Omental fat pad (tissue), 3 donors: ENCODE measurements at regions not wholly inside any gene's neighbourhood (a gene's known extent, or its start where the extent isn't known, plus 50 kb on each side); places are given as distances from the start of the nearest gene placed in this dataset.

Experiments
- ATAC-seq: fragments of 150-250 bp; one replicate; pipeline ENCODE4 v1.9.1; 2016; ENCODE audit warnings: mild to moderate bottlenecking, moderate library complexity; ENCODE audit not compliant: low FRiP score
- DNase-seq: peaks from one replicate; pipeline ENCODE4 v3.0.0-alpha.2; 2019; ENCODE audit warnings: low spot score
- CTCF ChIP-seq, 3 donors: fragments of 450-650 bp; IDR thresholded peaks; one replicate each; pipeline ENCODE4 v1.5.1; 2016 to 2017; ENCODE audit warnings: antibody characterized with exemption in 3 of 3, mild to moderate bottlenecking in 3 of 3, moderate library complexity in 2 of 3

GRCh38 chr12:132386926-132387497 is 57.6 kb upstream of the GALNT9 start:
- DNase-seq (no peak), ATAC-seq (no peak)
- no peak for TF ChIP-seq CTCF (IDR thresholded peaks at IDR 0.05)

GRCh38 chr12:132385923-132386751 is 56.7 kb upstream of the GALNT9 start:
- ATAC-seq, result no peak
- no peak for DNase-seq
- no peak for TF ChIP-seq CTCF (IDR thresholded peaks at IDR 0.05)

GRCh38 chr12:132384916-132385774 is 55.8 kb upstream of the GALNT9 start:
- no peak for DNase-seq
- no peak for TF ChIP-seq CTCF (IDR thresholded peaks at IDR 0.05)
- ATAC-seq, result no peak

DNA sequence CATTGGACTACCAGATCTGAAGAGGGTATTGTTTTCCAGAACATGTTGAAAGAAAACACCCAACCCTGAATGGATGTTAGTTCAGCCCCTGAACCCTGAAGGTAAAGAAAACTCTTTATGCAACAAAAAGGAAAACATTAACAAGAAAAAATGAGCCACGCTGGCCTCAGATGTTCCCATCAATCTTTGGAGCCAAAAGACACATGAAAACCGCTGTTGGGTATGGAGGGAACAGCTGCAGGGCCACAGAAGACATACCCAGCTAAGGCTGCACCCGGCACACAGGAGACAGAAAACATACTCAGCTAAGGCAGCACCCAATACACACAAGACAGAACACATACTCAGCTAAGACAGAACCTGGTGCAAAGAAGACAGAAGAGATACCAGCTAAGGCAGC is 51.3 kb upstream of the GALNT9 start:
- no peak for DNase-seq
- no peak for ATAC-seq
- TF ChIP-seq CTCF (IDR thresholded peaks at IDR 0.05), result no peak

- ATAC-seq (no peak), DNase-seq (no peak)
- TF ChIP-seq CTCF (IDR thresholded peaks at IDR 0.05), result no peak
These were observed 50.6 kb upstream of the GALNT9 start for GRCh38 chr12:132379996-132380395.

- TF ChIP-seq CTCF (IDR thresholded peaks at IDR 0.05), result no peak
- DNase-seq (no peak), ATAC-seq (no peak)
These were observed 50.2 kb upstream of the GALNT9 start for GRCh38 chr12:132379576-132379975.
